PC-9 (cell line): ENCODE measurements at regions not wholly inside any gene's neighbourhood (a gene's known extent, or its start where the extent isn't known, plus 50 kb on each side); places are given as distances from the start of the nearest gene placed in this dataset.

Source experiments
- CTCF ChIP-seq: fragments of 200-600 bp; sonication (generic); conservative IDR thresholded peaks from 2 replicates; pipeline ENCODE4 v1.6.1; 2017; ENCODE audit warnings: mixed run types, antibody characterized with exemption, mild to moderate bottlenecking, moderate library complexity
- EZH2 ChIP-seq: fragments of 200-600 bp; sonication (generic); IDR thresholded peaks from 2 replicates; pipeline ENCODE4 v1.8.0; 2017; ENCODE audit warnings: antibody characterized with exemption, low read depth

- TF ChIP-seq CTCF (no peak), EZH2 (no peak)
Observed at GRCh38 chr5:14942212-14942611, 70.6 kb upstream of the ANKH start.
